ENCODE measurements at regions not wholly inside any gene's neighbourhood (a gene's known extent, or its start where the extent isn't known, plus 50 kb on each side); places are given as distances from the start of the nearest gene placed in this dataset.
"Not testable (repeated sequence)": the region's sequence is repeated elsewhere in the genome, so short reads cannot be mapped to it uniquely, and the experiment has no call there.

- DNase-seq (ENCODE audit: low spot score) = peak; percentile 18
Observed at GRCh38 chr12:105481392-105482300, 151.2 kb downstream of the C12orf75 start.

- DNase-seq (ENCODE audit: low spot score) = no peak
Observed at GRCh38 chr12:105482951-105483350, 152.5 kb downstream of the C12orf75 start.

GRCh38 chr12:105483691-105484090 is 153.2 kb downstream of the C12orf75 start:
- no peak for DNase-seq (ENCODE audit: low spot score)

- DNase-seq (ENCODE audit: low spot score) = no peak
Observed at GRCh38 chr12:105485321-105485910, 154.9 kb downstream of the C12orf75 start.

GRCh38 chr12:105485921-105486320 is 155.4 kb downstream of the C12orf75 start:
- no peak for DNase-seq (ENCODE audit: low spot score)

GRCh38 chr12:105487963-105488362 is 157.5 kb downstream of the C12orf75 start:
- DNase-seq (ENCODE audit: low spot score) = no peak

- DNase-seq (ENCODE audit: low spot score) = peak; percentile 28
Observed at GRCh38 chr12:105492591-105493545, 162.4 kb downstream of the C12orf75 start.

GRCh38 chr12:105499205-105499604 is 168.7 kb downstream of the C12orf75 start:
- no peak for DNase-seq (ENCODE audit: low spot score)

GRCh38 chr12:105500676-105501075 is 170.2 kb downstream of the C12orf75 start:
- DNase-seq (ENCODE audit: low spot score) = not testable (repeated sequence)

- DNase-seq (ENCODE audit: low spot score) = no peak
Observed at GRCh38 chr12:105502426-105502930, 172.0 kb downstream of the C12orf75 start.

GRCh38 chr12:105503619-105504018 is 173.1 kb downstream of the C12orf75 start:
- DNase-seq (ENCODE audit: low spot score) = no peak

- DNase-seq (ENCODE audit: low spot score) = no peak
Observed at GRCh38 chr12:105504286-105504685, 173.8 kb downstream of the C12orf75 start.

- DNase-seq (ENCODE audit: low spot score) = no peak
Observed at GRCh38 chr12:105506678-105507310, 176.3 kb downstream of the C12orf75 start.

GRCh38 chr12:105507311-105508038 is 177.0 kb downstream of the C12orf75 start:
- no peak for DNase-seq (ENCODE audit: low spot score)

GRCh38 chr12:105508096-105508495 is 177.6 kb downstream of the C12orf75 start:
- no peak for DNase-seq (ENCODE audit: low spot score)

GRCh38 chr12:105510526-105510925 is 180.0 kb downstream of the C12orf75 start:
- DNase-seq (ENCODE audit: low spot score) = no peak

- not testable (repeated sequence) for DNase-seq (ENCODE audit: low spot score)
Observed at GRCh38 chr12:105512861-105513260, 182.4 kb downstream of the C12orf75 start.

- DNase-seq (ENCODE audit: low spot score) = peak; percentile 62
Observed at GRCh38 chr12:105522166-105522825, 191.8 kb downstream of the C12orf75 start.

- DNase-seq (ENCODE audit: low spot score) = peak; percentile 94
Observed at GRCh38 chr12:105523164-105524057, 192.9 kb downstream of the C12orf75 start.
